Parathyroid adenoma (tissue), 2 donors: ENCODE measurements at regions not wholly inside any gene's neighbourhood (a gene's known extent, or its start where the extent isn't known, plus 50 kb on each side); places are given as distances from the start of the nearest gene placed in this dataset.
"Not testable (repeated sequence)": the region's sequence is repeated elsewhere in the genome, so short reads cannot be mapped to it uniquely, and the experiment has no call there.

ENCODE experiments used
- H2AFZ ChIP-seq: fragments of 300-600 bp; sonication (generic); one replicate; pipeline ENCODE4 v1.7.0; 2017; ENCODE audit warnings: antibody characterized with exemption, mild to moderate bottlenecking
- H3K27ac ChIP-seq: fragments of 300-600 bp; sonication (generic); one replicate; pipeline ENCODE4 v1.7.0; 2017
- H3K27me3 ChIP-seq: fragments of 300-600 bp; sonication (generic); one replicate; pipeline ENCODE4 v1.7.0; 2017; ENCODE audit warnings: low read length; ENCODE audit not compliant: control insufficient read depth, insufficient read depth
- H3K36me3 ChIP-seq: fragments of 300-600 bp; sonication (generic); one replicate; pipeline ENCODE4 v1.7.0; 2017; ENCODE audit warnings: low read length; ENCODE audit not compliant: control insufficient read depth, insufficient read depth
- H3K4me1 ChIP-seq: fragments of 300-600 bp; sonication (generic); one replicate; pipeline ENCODE4 v1.7.0; 2017; ENCODE audit warnings: control low read depth
- H3K4me2 ChIP-seq: fragments of 300-600 bp; sonication (generic); one replicate; pipeline ENCODE4 v1.7.0; 2017; ENCODE audit warnings: low read length
- H3K4me3 ChIP-seq: fragments of 300-600 bp; sonication (generic); one replicate; pipeline ENCODE4 v1.7.0; 2017; ENCODE audit warnings: low read depth, low read length
- H3K79me2 ChIP-seq: fragments of 300-600 bp; sonication (generic); one replicate; pipeline ENCODE4 v1.7.0; 2017; ENCODE audit warnings: control low read depth
- H3K9ac ChIP-seq: fragments of 300-600 bp; sonication (generic); one replicate; pipeline ENCODE4 v1.7.0; 2017; ENCODE audit warnings: mild to moderate bottlenecking
- H3K9me3 ChIP-seq: fragments of 300-600 bp; sonication (generic); one replicate; pipeline ENCODE4 v1.7.0; 2017; ENCODE audit warnings: low read length; ENCODE audit not compliant: control insufficient read depth
- TF ChIP-seq, protein P1 (sequence below): fragments of 300-600 bp; sonication (generic); IDR thresholded peaks from one replicate; pipeline ENCODE4 v1.7.0; 2017; ENCODE audit warnings: antibody characterized with exemption, mild to moderate bottlenecking
- donor health status: primary hyperparathyroidism.

GRCh38 chr18:30852980-30853379 is 189.6 kb downstream of the DSC3 start:
- Histone ChIP-seq H3K9ac (no peak overlapping the region), H3K36me3 (no peaks in the 10 kb centered on the region), H3K4me3 (no peak overlapping the region), H3K27ac (no peak overlapping the region), H3K79me2 (no peaks in the 10 kb centered on the region), H3K9me3 (no peaks in the 10 kb centered on the region), H3K4me1 (no peaks in the 10 kb centered on the region), H3K27me3 (no peaks in the 10 kb centered on the region), H2AFZ (no peak overlapping the region), H3K4me2 (no peak overlapping the region)
- TF ChIP-seq, protein P1, sequence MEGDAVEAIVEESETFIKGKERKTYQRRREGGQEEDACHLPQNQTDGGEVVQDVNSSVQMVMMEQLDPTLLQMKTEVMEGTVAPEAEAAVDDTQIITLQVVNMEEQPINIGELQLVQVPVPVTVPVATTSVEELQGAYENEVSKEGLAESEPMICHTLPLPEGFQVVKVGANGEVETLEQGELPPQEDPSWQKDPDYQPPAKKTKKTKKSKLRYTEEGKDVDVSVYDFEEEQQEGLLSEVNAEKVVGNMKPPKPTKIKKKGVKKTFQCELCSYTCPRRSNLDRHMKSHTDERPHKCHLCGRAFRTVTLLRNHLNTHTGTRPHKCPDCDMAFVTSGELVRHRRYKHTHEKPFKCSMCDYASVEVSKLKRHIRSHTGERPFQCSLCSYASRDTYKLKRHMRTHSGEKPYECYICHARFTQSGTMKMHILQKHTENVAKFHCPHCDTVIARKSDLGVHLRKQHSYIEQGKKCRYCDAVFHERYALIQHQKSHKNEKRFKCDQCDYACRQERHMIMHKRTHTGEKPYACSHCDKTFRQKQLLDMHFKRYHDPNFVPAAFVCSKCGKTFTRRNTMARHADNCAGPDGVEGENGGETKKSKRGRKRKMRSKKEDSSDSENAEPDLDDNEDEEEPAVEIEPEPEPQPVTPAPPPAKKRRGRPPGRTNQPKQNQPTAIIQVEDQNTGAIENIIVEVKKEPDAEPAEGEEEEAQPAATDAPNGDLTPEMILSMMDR: no peak

DNA sequence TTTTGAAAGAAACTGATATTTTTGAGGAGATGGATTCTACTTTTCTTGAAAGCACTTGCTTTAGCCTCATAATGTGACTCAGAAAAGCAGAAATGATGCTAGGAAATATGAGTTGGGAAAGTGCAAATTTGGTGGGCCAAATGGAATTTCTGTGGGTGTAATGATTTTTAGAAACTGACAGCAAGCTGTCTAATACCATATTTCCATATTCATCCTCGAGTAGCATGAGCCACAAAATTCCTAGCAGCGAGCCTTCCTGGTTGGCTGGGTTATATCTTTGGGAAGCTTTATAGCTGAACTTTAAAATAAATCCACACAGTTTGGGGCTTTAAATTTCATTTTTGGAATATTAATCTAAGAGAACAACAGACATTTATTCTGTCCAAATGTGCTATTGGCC is 190.0 kb downstream of the DSC3 start:
- Histone ChIP-seq H3K36me3 (no peaks in the 10 kb centered on the region), H3K4me3 (no peak overlapping the region)
- TF ChIP-seq, protein P1: no peak

DNA sequence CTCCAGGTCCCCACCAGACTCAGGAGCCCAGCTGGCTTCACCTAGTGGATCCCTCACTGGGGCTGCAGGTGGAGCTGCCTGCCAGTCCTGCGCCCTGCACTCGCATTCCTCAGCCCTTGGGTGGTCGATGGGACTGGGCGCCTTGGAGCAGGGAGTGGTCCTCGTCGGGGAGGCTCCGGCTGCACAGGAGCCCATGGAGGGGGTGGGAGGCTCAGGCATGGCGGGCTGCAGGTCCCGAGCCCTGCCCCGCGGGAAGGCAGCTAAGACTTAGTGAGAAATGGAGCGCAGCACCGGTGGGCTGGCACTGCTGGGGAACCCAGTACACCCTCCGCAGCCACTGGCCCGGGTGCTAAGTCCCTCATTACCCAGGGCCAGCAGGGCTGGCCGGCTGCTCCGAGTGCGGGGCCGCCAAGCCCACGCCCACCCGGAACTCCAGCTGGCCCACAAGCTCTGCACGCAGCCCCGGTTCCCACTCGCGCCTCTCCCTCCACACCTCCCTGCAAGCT is 203.4 kb downstream of the DSC3 start:
- not testable (repeated sequence) for H3K4me3 ChIP-seq, H3K9me3 ChIP-seq, H3K79me2 ChIP-seq, H3K36me3 ChIP-seq, H2AFZ ChIP-seq, H3K27ac ChIP-seq, H3K4me1 ChIP-seq, H3K9ac ChIP-seq, H3K4me2 ChIP-seq, H3K27me3 ChIP-seq

More for the DNA sequence above, 190.0 kb downstream of the DSC3 start:
- Histone ChIP-seq H3K27me3 (no peaks in the 10 kb centered on the region), H3K4me1 (no peaks in the 10 kb centered on the region), H3K27ac (no peak overlapping the region), H2AFZ (no peak overlapping the region), H3K9ac (no peak overlapping the region), H3K4me2 (no peak overlapping the region), H3K9me3 (no peaks in the 10 kb centered on the region), H3K79me2 (no peaks in the 10 kb centered on the region)

GRCh38 chr18:30828700-30829099 is 213.8 kb downstream of the DSC3 start:
- TF ChIP-seq, protein P1: no peak
- no peak overlapping the region for H3K4me3 ChIP-seq
- H3K27me3 ChIP-seq: no peaks in the 10 kb centered on the region
- H3K9me3 ChIP-seq: no peaks in the 10 kb centered on the region
- H3K27ac ChIP-seq: no peak overlapping the region
- H3K4me1 ChIP-seq: no peaks in the 10 kb centered on the region
- H3K4me2 ChIP-seq: no peak overlapping the region
- no peaks in the 10 kb centered on the region for H3K79me2 ChIP-seq
- H2AFZ ChIP-seq: no peak overlapping the region
- no peak overlapping the region for H3K9ac ChIP-seq
- no peaks in the 10 kb centered on the region for H3K36me3 ChIP-seq

GRCh38 chr18:30819619-30820018 is 222.9 kb downstream of the DSC3 start:
- H3K27ac ChIP-seq: no peak overlapping the region

More at GRCh38 chr18:30819619-30820018, 222.9 kb downstream of the DSC3 start:
- Histone ChIP-seq H2AFZ (no peak overlapping the region), H3K4me3 (no peak overlapping the region), H3K9ac (no peak overlapping the region), H3K27me3 (no peaks in the 10 kb centered on the region), H3K4me2 (no peak overlapping the region), H3K9me3 (no peaks in the 10 kb centered on the region), H3K4me1 (no peaks in the 10 kb centered on the region), H3K79me2 (no peaks in the 10 kb centered on the region), H3K36me3 (no peaks in the 10 kb centered on the region)
- TF ChIP-seq, protein P1: no peak
